Ovary (tissue), 3 donors: ENCODE measurements at regions not wholly inside any gene's neighbourhood (a gene's known extent, or its start where the extent isn't known, plus 50 kb on each side); places are given as distances from the start of the nearest gene placed in this dataset.

Experiments used
- CTCF ChIP-seq, 3 donors: fragments of 450-650 bp in 2 of 3; fragments of 200-600 bp in 1 of 3; IDR thresholded peaks; one replicate each; pipeline versions ENCODE4 v1.5.1 to v1.8.0; 2016 to 2022; ENCODE audit warnings: antibody characterized with exemption in 3 of 3, mild to moderate bottlenecking in 1 of 3
- EP300 ChIP-seq: sonication (generic); formaldehyde crosslinking; IDR thresholded peaks from one replicate; pipeline ENCODE4 v1.6.1; 2017; ENCODE audit warnings: antibody characterized with exemption
- POLR2A ChIP-seq: fragments of 450-650 bp; IDR thresholded peaks from one replicate; pipeline ENCODE4 v1.6.1; 2017; ENCODE audit warnings: antibody characterized with exemption, mild to moderate bottlenecking, moderate library complexity
- donor health status: DM: no; HTN: no; CAD: no.

- TF ChIP-seq CTCF (IDR thresholded peaks at IDR 0.05) (no peak), EP300 (no peak), POLR2A (no peak)
These were observed 444.5 kb downstream of the MFSD1 start for GRCh38 chr3:159246385-159246784.
